ENCODE measurements at regions not wholly inside any gene's neighbourhood (a gene's known extent, or its start where the extent isn't known, plus 50 kb on each side); places are given as distances from the start of the nearest gene placed in this dataset.

DNA sequence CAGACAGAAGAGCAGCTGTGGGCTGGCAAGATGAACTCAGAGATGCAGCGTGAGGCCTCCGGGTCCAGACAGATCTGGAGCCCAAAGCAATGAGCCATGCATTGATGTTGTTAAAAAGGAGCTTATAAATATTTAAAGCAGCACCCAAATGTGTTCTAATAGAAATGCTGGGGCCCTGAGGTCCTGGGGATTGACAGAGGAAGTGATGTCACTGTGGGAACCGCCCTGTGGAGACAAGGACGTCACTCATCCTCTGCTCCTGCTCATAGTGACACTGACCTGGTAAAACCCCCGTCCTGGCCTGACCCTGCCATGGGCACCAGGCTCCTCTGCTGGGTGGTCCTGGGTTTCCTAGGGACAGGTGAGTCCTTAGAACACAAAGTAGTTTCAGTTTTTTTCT, 197.0 kb upstream of the PRSS58 start:
- TF ChIP-seq CTCF (optimal IDR thresholded peaks at IDR 0.05 in 1 of 3, IDR thresholded peaks at IDR 0.05 in 1 of 3, conservative IDR thresholded peaks at IDR 0.05 in 1 of 3; ENCODE audit: extremely low read depth in 1 of 3, insufficient read depth in 2 of 3, low read length in 3 of 3) (no peak), EZH2 (IDR thresholded peaks at IDR 0.05; ENCODE audit: low read length) (no peak)
